ENCODE measurements at regions not wholly inside any gene's neighbourhood (a gene's known extent, or its start where the extent isn't known, plus 50 kb on each side); places are given as distances from the start of the nearest gene placed in this dataset.

DNA sequence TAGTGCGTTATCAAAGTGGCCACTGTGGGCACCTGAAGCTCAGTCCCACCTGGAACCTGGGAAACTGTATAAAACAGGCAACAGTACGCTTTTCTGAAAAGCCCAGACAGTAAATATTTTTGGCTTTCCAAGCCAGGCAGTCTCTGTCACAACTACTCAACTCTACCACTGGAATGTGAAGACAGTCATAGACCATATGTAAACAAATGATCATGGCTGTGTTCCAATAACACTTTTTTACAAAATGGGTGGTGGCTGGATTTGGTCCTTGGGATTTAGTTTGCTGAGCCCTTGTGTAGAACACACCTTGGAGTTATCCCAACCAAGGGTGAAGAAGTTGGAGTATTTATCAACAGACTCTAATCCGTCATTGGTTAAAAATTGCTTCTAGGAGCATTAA lies 259.9 kb downstream of the SKIDA1 start:
- H3K27me3 Mint-ChIP-seq (ENCODE audit: insufficient read depth, unreplicated experiment): no peaks in the 10 kb centered on the region
- peak; percentile 83 for DNase-seq (ENCODE audit: unreplicated experiment)
- peaks cover 20% of the 10 kb centered on the region for H3K4me1 Mint-ChIP-seq (ENCODE audit: insufficient read depth, unreplicated experiment)
- POLR2A ChIA-PET: interaction anchor here (1.5 kb wide), 1 partner anchor 93 kb away, joined by 5 read pairs; no protein-coding TSS in a partner anchor
- intact Hi-C loops (cut with micrococcal nuclease): loop anchor here (1.0 kb wide), 2 partner anchors 91 to 187 kb away; no protein-coding TSS in a partner anchor
- peak overlapping the region; percentile 93 for H3K27ac Mint-ChIP-seq (ENCODE audit: low read depth, unreplicated experiment)
- TF ChIP-seq CTCF (IDR thresholded peaks at IDR 0.05; ENCODE audit: unreplicated experiment): no peak
- no peaks in the 10 kb centered on the region for H3K9me3 Mint-ChIP-seq (ENCODE audit: unreplicated experiment)
- H3K4me3 Mint-ChIP-seq (ENCODE audit: unreplicated experiment): peak overlapping the region; percentile 35
- CTCF ChIA-PET: interaction anchor here (4.1 kb wide), 1 partner anchor 187 kb away, joined by 25 read pairs; no protein-coding TSS in a partner anchor
- no peaks in the 10 kb centered on the region for H3K36me3 Mint-ChIP-seq (ENCODE audit: insufficient read depth, unreplicated experiment)
- BruUV-seq (replicated peaks): no TSS peak

GRCh38 chr10:21264271-21264670 lies 261.2 kb downstream of the SKIDA1 start:
- Mint-ChIP-seq H3K4me3 (ENCODE audit: unreplicated experiment) (no peak overlapping the region), H3K9me3 (ENCODE audit: unreplicated experiment) (no peaks in the 10 kb centered on the region), H3K36me3 (ENCODE audit: insufficient read depth, unreplicated experiment) (no peaks in the 10 kb centered on the region), H3K4me1 (ENCODE audit: insufficient read depth, unreplicated experiment) (peaks cover 20% of the 10 kb centered on the region), H3K27ac (ENCODE audit: low read depth, unreplicated experiment) (peak overlapping the region; percentile 67), H3K27me3 (ENCODE audit: insufficient read depth, unreplicated experiment) (no peaks in the 10 kb centered on the region)
- BruUV-seq (replicated peaks): no TSS peak
- TF ChIP-seq CTCF (IDR thresholded peaks at IDR 0.05; ENCODE audit: unreplicated experiment): no peak
- ChIA-PET POLR2A (interaction anchor here (0.6 to 1.3 kb wide), 3 partner anchors 67 to 378 kb away, joined by 3 to 8 read pairs (median 4); no protein-coding TSS in a partner anchor), CTCF (interaction anchor here (0.6 to 4.1 kb wide), 3 partner anchors 10 to 185 kb away, joined by 3 to 25 read pairs (median 3); no protein-coding TSS in a partner anchor)
- peak; percentile 68 for DNase-seq (ENCODE audit: unreplicated experiment)
- intact Hi-C loops (cut with micrococcal nuclease): no loop called here

DNA sequence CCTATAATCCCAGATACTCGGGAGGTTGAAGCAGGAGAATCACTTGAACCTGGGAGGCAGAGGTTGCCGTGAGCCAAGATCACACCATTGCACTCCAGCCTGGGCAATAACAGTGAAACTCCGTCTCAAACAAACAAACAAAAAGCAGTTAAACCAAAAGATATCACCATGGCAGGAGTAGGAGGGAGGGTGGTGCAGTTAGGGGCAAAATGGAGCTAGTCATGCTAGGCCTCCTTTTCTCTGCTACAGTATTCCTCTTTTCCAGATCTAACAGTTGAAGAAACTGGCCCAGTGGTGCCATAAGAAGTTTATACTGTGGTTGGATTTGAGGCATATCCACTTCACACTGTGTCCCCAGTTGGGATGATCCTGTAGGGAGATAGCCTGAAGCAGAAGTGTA lies 261.6 kb downstream of the SKIDA1 start:
- TF ChIP-seq CTCF (IDR thresholded peaks at IDR 0.05; ENCODE audit: unreplicated experiment): no peak
- Mint-ChIP-seq H3K4me1 (ENCODE audit: insufficient read depth, unreplicated experiment) (peaks cover 20% of the 10 kb centered on the region), H3K27ac (ENCODE audit: low read depth, unreplicated experiment) (peak overlapping the region; percentile 67), H3K27me3 (ENCODE audit: insufficient read depth, unreplicated experiment) (no peaks in the 10 kb centered on the region), H3K36me3 (ENCODE audit: insufficient read depth, unreplicated experiment) (no peaks in the 10 kb centered on the region), H3K9me3 (ENCODE audit: unreplicated experiment) (no peaks in the 10 kb centered on the region), H3K4me3 (ENCODE audit: unreplicated experiment) (no peak overlapping the region)
- ChIA-PET POLR2A (interaction anchor here (0.6 to 1.3 kb wide), 4 partner anchors 67 to 377 kb away, joined by 3 to 8 read pairs (median 4); no protein-coding TSS in a partner anchor), CTCF (interaction anchor here (0.6 to 4.1 kb wide), 3 partner anchors 10 to 185 kb away, joined by 3 to 25 read pairs (median 3); no protein-coding TSS in a partner anchor)
- intact Hi-C loops (cut with micrococcal nuclease): no loop called here
- no peak for DNase-seq (ENCODE audit: unreplicated experiment)
- no TSS peak for BruUV-seq (replicated peaks)

GRCh38 chr10:21263263-21263803 lies 262.1 kb downstream of the SKIDA1 start:
- intact Hi-C loops (cut with micrococcal nuclease): no loop called here
- Mint-ChIP-seq H3K27ac (ENCODE audit: low read depth, unreplicated experiment) (no peak overlapping the region), H3K36me3 (ENCODE audit: insufficient read depth, unreplicated experiment) (no peaks in the 10 kb centered on the region), H3K4me1 (ENCODE audit: insufficient read depth, unreplicated experiment) (peaks cover 20% of the 10 kb centered on the region), H3K9me3 (ENCODE audit: unreplicated experiment) (no peaks in the 10 kb centered on the region), H3K4me3 (ENCODE audit: unreplicated experiment) (no peak overlapping the region), H3K27me3 (ENCODE audit: insufficient read depth, unreplicated experiment) (no peaks in the 10 kb centered on the region)
- BruUV-seq (replicated peaks): no TSS peak
- TF ChIP-seq CTCF (IDR thresholded peaks at IDR 0.05; ENCODE audit: unreplicated experiment): no peak
- no peak for DNase-seq (ENCODE audit: unreplicated experiment)
- ChIA-PET POLR2A (interaction anchor here (0.7 to 1.3 kb wide), 3 partner anchors 87 to 206 kb away, joined by 3 to 8 read pairs (median 5); no protein-coding TSS in a partner anchor), CTCF (interaction anchor here (0.6 to 4.1 kb wide), 3 partner anchors 104 to 184 kb away, joined by 3 to 25 read pairs (median 3); no protein-coding TSS in a partner anchor)

Data from MCF 10A (cell line).